HEK293 (cell line): ENCODE measurements at regions not wholly inside any gene's neighbourhood (a gene's known extent, or its start where the extent isn't known, plus 50 kb on each side); places are given as distances from the start of the nearest gene placed in this dataset.

Source experiments
- CTCF ChIA-PET: fragments of 350-600 bp; formaldehyde crosslinking; extraction: SDS; loops from one replicate; lab custom pipeline; 2021; ENCODE audit warnings: antibody characterized with exemption; lab: Yijun Ruan, JAX
- POLR2A ChIA-PET: fragments of 300-600 bp; formaldehyde crosslinking; extraction: SDS; loops from one replicate; lab custom pipeline; 2020; ENCODE audit warnings: antibody characterized with exemption, inconsistent platforms; lab: Yijun Ruan, JAX
- H3K27ac ChIP-seq: fragments of 200-500 bp; sonication (Bioruptor generic); 2 replicates; pipeline ENCODE4 v1.5.1; 2014; ENCODE audit warnings: low read depth, low read length, control low read depth, inconsistent platforms; ENCODE audit errors: extremely low read depth
- H3K36me3 ChIP-seq, 2 experiments: fragments of 200-500 bp in 1 of 2; sonication (Bioruptor generic) in 1 of 2; 1 replicate in 1 of 2; 2 replicates in 1 of 2; pipeline ENCODE4 v1.5.1; 2014 to 2017; ENCODE audit warnings: inconsistent platforms in 2 of 2, low read length in 2 of 2; ENCODE audit not compliant: control insufficient read depth in 2 of 2, insufficient read depth in 1 of 2
- H3K4me1 ChIP-seq: fragments of 200-500 bp; sonication (Bioruptor generic); 2 replicates; pipeline ENCODE4 v1.5.1; 2014; ENCODE audit warnings: mild to moderate bottlenecking, low read length, inconsistent platforms; ENCODE audit not compliant: control insufficient read depth, insufficient read depth
- H3K4me3 ChIP-seq: 2 replicates; pipeline ENCODE4 v1.5.1; 2011; ENCODE audit warnings: low read depth, mild to moderate bottlenecking, control low read depth, low read length, moderate library complexity
- H3K9me3 ChIP-seq: fragments of 200-500 bp; sonication (Bioruptor generic); 2 replicates; pipeline ENCODE4 v1.5.1; 2014; ENCODE audit warnings: low read depth, low read length, inconsistent platforms; ENCODE audit not compliant: control insufficient read depth, insufficient read depth
- GLIS1 ChIP-seq: fragments of 450-650 bp; formaldehyde crosslinking; IDR thresholded peaks from 2 replicates; pipeline ENCODE4 v1.5.1; 2016; ENCODE audit warnings: missing biosample characterization, missing genetic modification characterization
- MZF1 ChIP-seq: fragments of 450-650 bp; formaldehyde crosslinking; IDR thresholded peaks from 2 replicates; pipeline ENCODE4 v1.5.1; 2017; ENCODE audit warnings: missing biosample characterization, missing genetic modification characterization, borderline replicate concordance
- SP7 ChIP-seq: fragments of 450-650 bp; formaldehyde crosslinking; IDR thresholded peaks from 2 replicates; pipeline ENCODE4 v1.5.1; 2016; ENCODE audit warnings: missing biosample characterization, missing genetic modification characterization
- ZBTB20 ChIP-seq: fragments of 450-650 bp; formaldehyde crosslinking; IDR thresholded peaks from 2 replicates; pipeline ENCODE4 v1.5.1; 2016; ENCODE audit warnings: missing biosample characterization, missing genetic modification characterization
- ZFHX2 ChIP-seq: fragments of 450-650 bp; formaldehyde crosslinking; conservative IDR thresholded peaks from 2 replicates; pipeline ENCODE4 v1.5.1; 2016; ENCODE audit warnings: missing biosample characterization, missing genetic modification characterization
- ZNF10 ChIP-seq: fragments of 450-650 bp; formaldehyde crosslinking; IDR thresholded peaks from 2 replicates; pipeline ENCODE4 v1.5.1; 2017; ENCODE audit warnings: missing biosample characterization, missing genetic modification characterization
- ZNF202 ChIP-seq: fragments of 450-650 bp; formaldehyde crosslinking; IDR thresholded peaks from 2 replicates; pipeline ENCODE4 v1.5.1; 2016; ENCODE audit warnings: missing biosample characterization, missing genetic modification characterization, borderline replicate concordance
- ZNF214 ChIP-seq: fragments of 450-650 bp; formaldehyde crosslinking; IDR thresholded peaks from 2 replicates; pipeline ENCODE4 v1.5.1; 2017; ENCODE audit warnings: missing biosample characterization, mild to moderate bottlenecking, missing genetic modification characterization, borderline replicate concordance
- ZNF266 ChIP-seq: fragments of 450-650 bp; formaldehyde crosslinking; IDR thresholded peaks from 2 replicates; pipeline ENCODE4 v1.5.1; 2016; ENCODE audit warnings: missing biosample characterization, missing genetic modification characterization, low read depth
- ZNF302 ChIP-seq: fragments of 450-650 bp; formaldehyde crosslinking; IDR thresholded peaks from 2 replicates; pipeline ENCODE4 v1.5.1; 2016; ENCODE audit warnings: missing biosample characterization, missing genetic modification characterization, low read depth
- ZNF600 ChIP-seq: fragments of 450-650 bp; formaldehyde crosslinking; IDR thresholded peaks from 2 replicates; pipeline ENCODE4 v1.5.1; 2016; ENCODE audit warnings: missing biosample characterization, missing genetic modification characterization
- ZNF658 ChIP-seq: fragments of 450-650 bp; formaldehyde crosslinking; IDR thresholded peaks from 2 replicates; pipeline ENCODE4; 2016; ENCODE audit warnings: missing biosample characterization, missing genetic modification characterization
- TF ChIP-seq, protein P1 (sequence below): fragments of 450-650 bp; formaldehyde crosslinking; IDR thresholded peaks from 2 replicates; pipeline ENCODE4 v1.5.1; 2016; ENCODE audit warnings: missing biosample characterization, missing genetic modification characterization
- TF ChIP-seq, protein P2 (sequence below): fragments of 450-650 bp; formaldehyde crosslinking; IDR thresholded peaks from 2 replicates; pipeline ENCODE4 v1.5.1; 2017; ENCODE audit warnings: missing biosample characterization, missing genetic modification characterization
- TF ChIP-seq, protein P3 (sequence below): fragments of 450-650 bp; formaldehyde crosslinking; IDR thresholded peaks from 2 replicates; pipeline ENCODE4 v1.5.1; 2016; ENCODE audit warnings: missing biosample characterization, missing genetic modification characterization
- TF ChIP-seq, protein P4 (sequence below): fragments of 450-650 bp; formaldehyde crosslinking; IDR thresholded peaks from 2 replicates; pipeline ENCODE4 v1.5.1; 2016; ENCODE audit warnings: missing biosample characterization, missing genetic modification characterization
- TF ChIP-seq, protein P5 (sequence below): fragments of 450-650 bp; formaldehyde crosslinking; conservative IDR thresholded peaks from 2 replicates; pipeline ENCODE4 v1.5.1; 2016; ENCODE audit warnings: low read depth, missing biosample characterization, missing genetic modification characterization
- TF ChIP-seq, protein P6 (sequence below): fragments of 450-650 bp; formaldehyde crosslinking; IDR thresholded peaks from 2 replicates; pipeline ENCODE4 v1.5.1; 2016; ENCODE audit warnings: missing biosample characterization, missing genetic modification characterization

DNA sequence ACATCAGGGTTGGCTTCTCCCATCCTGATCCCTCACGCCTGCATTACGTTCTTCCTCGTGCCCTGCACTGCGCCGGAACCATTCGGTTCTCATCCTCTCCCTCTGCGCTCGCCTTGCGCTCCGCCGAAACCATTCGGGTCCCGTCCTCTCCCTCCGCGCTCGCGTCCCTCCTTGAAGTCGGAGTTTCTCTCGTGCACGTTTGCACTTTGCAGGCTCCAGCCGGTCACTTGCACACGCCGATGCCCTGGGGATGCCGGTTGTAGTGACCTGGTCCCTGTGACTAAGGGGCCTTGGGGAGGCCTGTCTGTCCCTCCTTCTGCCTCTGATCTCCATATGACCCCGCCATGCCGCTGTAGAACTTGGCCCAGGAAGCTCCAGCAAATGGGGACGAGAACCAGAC, 265.8 kb downstream of the TEX29 start:
- CTCF ChIA-PET: no interaction called here
- TF ChIP-seq ZFHX2 (tag by site-specific recombination) (no peak), ZBTB20 (tag by site-specific recombination) (no peak), ZNF214 (tag by site-specific recombination) (no peak), ZNF266 (tag by site-specific recombination) (no peak), ZNF600 (tag by site-specific recombination) (no peak)
- TF ChIP-seq, protein P1, sequence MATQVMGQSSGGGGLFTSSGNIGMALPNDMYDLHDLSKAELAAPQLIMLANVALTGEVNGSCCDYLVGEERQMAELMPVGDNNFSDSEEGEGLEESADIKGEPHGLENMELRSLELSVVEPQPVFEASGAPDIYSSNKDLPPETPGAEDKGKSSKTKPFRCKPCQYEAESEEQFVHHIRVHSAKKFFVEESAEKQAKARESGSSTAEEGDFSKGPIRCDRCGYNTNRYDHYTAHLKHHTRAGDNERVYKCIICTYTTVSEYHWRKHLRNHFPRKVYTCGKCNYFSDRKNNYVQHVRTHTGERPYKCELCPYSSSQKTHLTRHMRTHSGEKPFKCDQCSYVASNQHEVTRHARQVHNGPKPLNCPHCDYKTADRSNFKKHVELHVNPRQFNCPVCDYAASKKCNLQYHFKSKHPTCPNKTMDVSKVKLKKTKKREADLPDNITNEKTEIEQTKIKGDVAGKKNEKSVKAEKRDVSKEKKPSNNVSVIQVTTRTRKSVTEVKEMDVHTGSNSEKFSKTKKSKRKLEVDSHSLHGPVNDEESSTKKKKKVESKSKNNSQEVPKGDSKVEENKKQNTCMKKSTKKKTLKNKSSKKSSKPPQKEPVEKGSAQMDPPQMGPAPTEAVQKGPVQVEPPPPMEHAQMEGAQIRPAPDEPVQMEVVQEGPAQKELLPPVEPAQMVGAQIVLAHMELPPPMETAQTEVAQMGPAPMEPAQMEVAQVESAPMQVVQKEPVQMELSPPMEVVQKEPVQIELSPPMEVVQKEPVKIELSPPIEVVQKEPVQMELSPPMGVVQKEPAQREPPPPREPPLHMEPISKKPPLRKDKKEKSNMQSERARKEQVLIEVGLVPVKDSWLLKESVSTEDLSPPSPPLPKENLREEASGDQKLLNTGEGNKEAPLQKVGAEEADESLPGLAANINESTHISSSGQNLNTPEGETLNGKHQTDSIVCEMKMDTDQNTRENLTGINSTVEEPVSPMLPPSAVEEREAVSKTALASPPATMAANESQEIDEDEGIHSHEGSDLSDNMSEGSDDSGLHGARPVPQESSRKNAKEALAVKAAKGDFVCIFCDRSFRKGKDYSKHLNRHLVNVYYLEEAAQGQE: no peak
- TF ChIP-seq, protein P2, sequence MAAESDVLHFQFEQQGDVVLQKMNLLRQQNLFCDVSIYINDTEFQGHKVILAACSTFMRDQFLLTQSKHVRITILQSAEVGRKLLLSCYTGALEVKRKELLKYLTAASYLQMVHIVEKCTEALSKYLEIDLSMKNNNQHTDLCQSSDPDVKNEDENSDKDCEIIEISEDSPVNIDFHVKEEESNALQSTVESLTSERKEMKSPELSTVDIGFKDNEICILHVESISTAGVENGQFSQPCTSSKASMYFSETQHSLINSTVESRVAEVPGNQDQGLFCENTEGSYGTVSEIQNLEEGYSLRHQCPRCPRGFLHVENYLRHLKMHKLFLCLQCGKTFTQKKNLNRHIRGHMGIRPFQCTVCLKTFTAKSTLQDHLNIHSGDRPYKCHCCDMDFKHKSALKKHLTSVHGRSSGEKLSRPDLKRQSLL (tag by site-specific recombination): no peak
- TF ChIP-seq, protein P3, sequence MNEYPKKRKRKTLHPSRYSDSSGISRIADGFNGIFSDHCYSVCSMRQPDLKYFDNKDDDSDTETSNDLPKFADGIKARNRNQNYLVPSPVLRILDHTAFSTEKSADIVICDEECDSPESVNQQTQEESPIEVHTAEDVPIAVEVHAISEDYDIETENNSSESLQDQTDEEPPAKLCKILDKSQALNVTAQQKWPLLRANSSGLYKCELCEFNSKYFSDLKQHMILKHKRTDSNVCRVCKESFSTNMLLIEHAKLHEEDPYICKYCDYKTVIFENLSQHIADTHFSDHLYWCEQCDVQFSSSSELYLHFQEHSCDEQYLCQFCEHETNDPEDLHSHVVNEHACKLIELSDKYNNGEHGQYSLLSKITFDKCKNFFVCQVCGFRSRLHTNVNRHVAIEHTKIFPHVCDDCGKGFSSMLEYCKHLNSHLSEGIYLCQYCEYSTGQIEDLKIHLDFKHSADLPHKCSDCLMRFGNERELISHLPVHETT: no peak
- H3K27ac ChIP-seq: no peak overlapping the region
- no peaks in the 10 kb centered on the region for H3K36me3 ChIP-seq
- no peaks in the 10 kb centered on the region for H3K4me1 ChIP-seq
- H3K9me3 ChIP-seq: no peaks in the 10 kb centered on the region
- POLR2A ChIA-PET: no interaction called here
- H3K4me3 ChIP-seq: no peak overlapping the region

DNA sequence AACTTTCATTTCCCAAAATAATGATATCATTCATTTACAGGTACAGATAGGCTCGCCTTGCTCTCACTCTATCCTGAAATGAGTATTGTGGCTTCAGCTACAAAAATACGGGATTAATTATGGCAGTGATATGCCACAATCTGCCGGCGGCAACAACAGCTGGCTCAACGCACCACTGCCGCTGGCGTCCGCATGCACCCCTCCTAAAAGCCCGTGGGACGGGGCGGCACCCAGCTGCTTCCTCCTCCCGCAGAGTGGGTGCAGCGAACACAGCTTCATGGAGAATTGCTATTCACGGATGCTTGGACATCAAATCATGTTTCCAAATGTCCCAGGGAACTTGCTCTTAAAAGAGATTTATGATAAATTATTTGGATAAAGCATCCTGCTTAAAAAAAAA, 266.8 kb downstream of the TEX29 start:
- Histone ChIP-seq H3K4me1 (no peaks in the 10 kb centered on the region), H3K9me3 (no peaks in the 10 kb centered on the region), H3K27ac (no peak overlapping the region), H3K4me3 (no peak overlapping the region), H3K36me3 (no peaks in the 10 kb centered on the region)
- ChIA-PET POLR2A (no interaction called here), CTCF (interaction anchor here (0.7 kb wide), 1 partner anchor 35 kb away, joined by 4 read pairs; no protein-coding TSS in a partner anchor)
- no peak for TF ChIP-seq ZNF10
- TF ChIP-seq, protein P2 (tag by site-specific recombination): no peak
- TF ChIP-seq, protein P4, sequence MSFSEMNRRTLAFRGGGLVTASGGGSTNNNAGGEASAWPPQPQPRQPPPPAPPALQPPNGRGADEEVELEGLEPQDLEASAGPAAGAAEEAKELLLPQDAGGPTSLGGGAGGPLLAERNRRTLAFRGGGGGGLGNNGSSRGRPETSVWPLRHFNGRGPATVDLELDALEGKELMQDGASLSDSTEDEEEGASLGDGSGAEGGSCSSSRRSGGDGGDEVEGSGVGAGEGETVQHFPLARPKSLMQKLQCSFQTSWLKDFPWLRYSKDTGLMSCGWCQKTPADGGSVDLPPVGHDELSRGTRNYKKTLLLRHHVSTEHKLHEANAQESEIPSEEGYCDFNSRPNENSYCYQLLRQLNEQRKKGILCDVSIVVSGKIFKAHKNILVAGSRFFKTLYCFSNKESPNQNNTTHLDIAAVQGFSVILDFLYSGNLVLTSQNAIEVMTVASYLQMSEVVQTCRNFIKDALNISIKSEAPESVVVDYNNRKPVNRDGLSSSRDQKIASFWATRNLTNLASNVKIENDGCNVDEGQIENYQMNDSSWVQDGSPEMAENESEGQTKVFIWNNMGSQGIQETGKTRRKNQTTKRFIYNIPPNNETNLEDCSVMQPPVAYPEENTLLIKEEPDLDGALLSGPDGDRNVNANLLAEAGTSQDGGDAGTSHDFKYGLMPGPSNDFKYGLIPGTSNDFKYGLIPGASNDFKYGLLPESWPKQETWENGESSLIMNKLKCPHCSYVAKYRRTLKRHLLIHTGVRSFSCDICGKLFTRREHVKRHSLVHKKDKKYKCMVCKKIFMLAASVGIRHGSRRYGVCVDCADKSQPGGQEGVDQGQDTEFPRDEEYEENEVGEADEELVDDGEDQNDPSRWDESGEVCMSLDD (tag by site-specific recombination): no peak
- TF ChIP-seq ZNF302: no peak
- no peak for TF ChIP-seq ZNF658 (tag by site-specific recombination)
- TF ChIP-seq ZNF202: no peak
- TF ChIP-seq, protein P5, sequence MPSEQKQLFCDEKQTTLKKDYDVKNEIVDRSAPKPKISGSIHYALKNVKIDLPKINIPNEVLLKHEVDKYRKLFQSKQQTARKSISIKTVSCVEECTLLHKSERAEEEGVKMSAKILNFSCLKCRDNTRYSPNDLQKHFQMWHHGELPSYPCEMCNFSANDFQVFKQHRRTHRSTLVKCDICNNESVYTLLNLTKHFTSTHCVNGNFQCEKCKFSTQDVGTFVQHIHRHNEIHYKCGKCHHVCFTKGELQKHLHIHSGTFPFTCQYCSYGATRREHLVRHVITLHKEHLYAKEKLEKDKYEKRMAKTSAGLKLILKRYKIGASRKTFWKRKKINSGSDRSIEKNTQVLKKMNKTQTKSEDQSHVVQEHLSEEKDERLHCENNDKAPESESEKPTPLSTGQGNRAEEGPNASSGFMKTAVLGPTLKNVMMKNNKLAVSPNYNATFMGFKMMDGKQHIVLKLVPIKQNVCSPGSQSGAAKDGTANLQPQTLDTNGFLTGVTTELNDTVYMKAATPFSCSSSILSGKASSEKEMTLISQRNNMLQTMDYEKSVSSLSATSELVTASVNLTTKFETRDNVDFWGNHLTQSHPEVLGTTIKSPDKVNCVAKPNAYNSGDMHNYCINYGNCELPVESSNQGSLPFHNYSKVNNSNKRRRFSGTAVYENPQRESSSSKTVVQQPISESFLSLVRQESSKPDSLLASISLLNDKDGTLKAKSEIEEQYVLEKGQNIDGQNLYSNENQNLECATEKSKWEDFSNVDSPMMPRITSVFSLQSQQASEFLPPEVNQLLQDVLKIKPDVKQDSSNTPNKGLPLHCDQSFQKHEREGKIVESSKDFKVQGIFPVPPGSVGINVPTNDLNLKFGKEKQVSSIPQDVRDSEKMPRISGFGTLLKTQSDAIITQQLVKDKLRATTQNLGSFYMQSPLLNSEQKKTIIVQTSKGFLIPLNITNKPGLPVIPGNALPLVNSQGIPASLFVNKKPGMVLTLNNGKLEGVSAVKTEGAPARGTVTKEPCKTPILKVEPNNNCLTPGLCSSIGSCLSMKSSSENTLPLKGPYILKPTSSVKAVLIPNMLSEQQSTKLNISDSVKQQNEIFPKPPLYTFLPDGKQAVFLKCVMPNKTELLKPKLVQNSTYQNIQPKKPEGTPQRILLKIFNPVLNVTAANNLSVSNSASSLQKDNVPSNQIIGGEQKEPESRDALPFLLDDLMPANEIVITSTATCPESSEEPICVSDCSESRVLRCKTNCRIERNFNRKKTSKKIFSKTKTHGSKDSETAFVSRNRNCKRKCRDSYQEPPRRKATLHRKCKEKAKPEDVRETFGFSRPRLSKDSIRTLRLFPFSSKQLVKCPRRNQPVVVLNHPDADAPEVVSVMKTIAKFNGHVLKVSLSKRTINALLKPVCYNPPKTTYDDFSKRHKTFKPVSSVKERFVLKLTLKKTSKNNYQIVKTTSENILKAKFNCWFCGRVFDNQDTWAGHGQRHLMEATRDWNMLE (tag by site-specific recombination): no peak
- TF ChIP-seq, protein P6, sequence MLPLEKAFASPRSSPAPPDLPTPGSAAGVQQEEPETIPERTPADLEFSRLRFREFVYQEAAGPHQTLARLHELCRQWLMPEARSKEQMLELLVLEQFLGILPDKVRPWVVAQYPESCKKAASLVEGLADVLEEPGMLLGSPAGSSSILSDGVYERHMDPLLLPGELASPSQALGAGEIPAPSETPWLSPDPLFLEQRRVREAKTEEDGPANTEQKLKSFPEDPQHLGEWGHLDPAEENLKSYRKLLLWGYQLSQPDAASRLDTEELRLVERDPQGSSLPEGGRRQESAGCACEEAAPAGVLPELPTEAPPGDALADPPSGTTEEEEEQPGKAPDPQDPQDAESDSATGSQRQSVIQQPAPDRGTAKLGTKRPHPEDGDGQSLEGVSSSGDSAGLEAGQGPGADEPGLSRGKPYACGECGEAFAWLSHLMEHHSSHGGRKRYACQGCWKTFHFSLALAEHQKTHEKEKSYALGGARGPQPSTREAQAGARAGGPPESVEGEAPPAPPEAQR (tag by site-specific recombination): no peak
- TF ChIP-seq MZF1 (tag by site-specific recombination): no peak
- no peak for TF ChIP-seq GLIS1 (tag by site-specific recombination)
- no peak for TF ChIP-seq SP7
